ENCODE measurements at regions not wholly inside any gene's neighbourhood (a gene's known extent, or its start where the extent isn't known, plus 50 kb on each side); places are given as distances from the start of the nearest gene placed in this dataset.

DNA sequence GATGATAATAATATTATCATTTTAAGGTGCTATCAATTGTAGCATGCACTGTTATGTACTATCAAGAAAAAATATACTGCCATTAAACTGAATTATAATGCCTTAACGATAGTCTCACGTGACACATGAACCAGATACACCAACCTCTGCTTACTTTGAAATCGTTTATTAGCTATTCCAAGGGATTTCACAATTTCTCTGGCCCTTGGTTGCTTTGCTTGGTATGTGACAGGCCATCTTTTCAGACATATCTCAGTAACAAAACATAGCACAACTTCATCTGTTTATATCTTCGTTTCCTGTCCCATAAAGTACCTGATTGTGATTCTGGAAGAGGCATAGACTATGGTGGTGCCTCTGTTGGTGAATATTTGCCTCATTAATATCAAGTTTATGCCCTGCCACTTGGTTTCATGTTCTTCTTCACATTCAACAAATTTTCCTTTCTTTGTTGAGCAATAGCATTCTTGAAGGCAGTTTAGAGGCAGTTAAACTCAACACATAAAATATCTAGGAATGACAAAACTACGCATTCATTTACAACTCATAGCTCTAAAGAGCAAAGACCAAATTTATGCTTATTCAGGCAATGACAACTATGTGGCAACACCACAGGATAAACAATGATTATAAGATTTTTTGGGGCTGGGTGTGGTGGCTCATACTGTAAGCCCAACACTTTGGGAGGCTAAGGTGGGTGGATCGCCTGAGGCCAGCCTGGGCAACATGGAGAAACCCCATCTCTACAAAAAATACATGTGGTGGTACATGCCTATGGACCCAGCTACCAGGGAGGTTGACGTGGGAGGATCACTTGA is 84.3 kb downstream of the MCFD2 start:
- DNase-seq (ENCODE audit: low read depth), result peak; percentile 81

DNA sequence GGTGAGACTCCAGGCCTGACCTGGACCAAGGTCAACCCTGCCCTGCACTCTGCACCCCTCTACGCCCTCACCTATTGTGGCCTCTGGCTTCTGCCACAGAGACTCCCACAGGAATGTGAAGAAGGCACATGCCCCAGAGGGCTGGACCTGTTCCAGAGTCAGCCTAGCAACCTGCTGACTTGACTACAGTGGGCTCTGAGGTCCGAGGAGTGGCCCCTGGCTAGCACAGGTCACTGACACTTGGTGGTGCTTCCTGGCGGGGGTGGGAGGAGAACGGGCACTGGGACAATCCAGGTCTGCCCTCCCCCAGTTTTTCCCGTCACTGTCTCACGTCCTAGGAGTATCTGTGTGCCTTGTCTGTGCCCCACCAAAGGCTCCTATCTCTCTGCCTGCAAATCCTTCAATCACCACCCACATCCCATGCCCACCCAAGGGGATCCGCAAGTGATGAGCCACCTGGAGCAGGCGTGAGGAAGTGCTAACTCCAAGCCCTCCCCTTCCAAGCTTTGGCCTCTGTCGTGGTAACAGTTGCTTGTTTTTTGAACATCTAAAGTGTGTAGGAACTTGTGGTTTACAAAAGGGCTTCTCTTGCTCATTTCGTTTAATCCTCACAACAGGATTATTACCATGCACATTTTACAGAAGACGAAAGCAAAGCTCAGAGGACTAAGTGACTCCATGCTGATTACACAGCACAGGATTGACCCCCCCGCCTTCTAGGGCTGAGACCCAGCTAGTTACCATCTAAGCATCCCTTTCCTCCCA is 86.2 kb downstream of the MCFD2 start:
- peak; percentile 88 for DNase-seq (ENCODE audit: low read depth)

DNA sequence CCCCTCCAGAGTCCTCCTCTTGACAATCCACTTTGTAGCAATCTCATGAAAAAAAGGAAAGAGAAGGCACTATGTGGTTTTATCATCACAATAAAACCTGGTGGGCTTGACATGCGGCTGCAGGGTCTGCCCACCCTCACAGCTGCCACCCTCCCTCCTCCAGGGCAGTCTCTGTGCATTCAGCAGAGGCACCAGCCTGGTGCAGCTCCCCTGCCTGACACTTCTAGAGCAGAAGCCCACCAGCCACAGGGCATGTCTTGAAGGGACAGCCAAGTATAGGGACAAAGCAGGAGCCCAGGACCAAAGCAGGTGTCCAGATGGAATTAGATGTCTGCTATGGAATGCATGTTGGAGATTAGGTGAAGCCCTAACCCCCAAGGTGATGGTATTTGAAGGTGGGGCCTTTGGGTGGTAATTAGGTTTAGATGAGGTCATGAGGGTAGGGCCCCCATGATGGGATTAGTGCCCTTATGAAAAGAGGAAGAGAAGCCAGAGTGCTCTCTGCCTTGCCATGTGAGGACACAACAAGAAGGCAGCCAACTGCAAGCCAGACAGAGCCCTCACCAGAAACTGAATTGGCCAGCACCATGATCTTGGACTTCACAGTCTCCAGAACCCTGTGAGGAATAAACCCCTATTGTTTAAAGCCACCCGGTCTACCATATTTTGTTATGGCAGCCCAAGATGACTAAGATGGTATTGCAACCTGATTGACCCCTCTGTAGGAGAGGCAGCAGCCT is 86.9 kb downstream of the MCFD2 start:
- no peak for DNase-seq (ENCODE audit: low read depth)

DNA sequence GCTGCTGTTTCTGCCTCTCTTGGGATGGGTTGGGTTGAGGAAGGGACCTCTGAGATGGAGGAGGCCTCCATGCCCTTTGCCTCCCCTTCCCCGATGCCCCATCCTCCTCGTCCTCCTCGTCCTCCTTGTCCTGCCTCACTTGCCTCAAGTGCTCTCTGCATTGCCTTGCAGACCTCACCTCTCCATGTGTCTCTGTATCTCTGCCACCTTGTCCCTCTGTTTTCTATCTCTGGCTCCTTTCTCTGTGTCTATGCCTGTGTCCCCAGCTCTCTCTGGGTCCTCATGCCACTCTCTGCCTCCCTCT is 87.5 kb downstream of the MCFD2 start:
- DNase-seq (ENCODE audit: low read depth), result no peak

DNA sequence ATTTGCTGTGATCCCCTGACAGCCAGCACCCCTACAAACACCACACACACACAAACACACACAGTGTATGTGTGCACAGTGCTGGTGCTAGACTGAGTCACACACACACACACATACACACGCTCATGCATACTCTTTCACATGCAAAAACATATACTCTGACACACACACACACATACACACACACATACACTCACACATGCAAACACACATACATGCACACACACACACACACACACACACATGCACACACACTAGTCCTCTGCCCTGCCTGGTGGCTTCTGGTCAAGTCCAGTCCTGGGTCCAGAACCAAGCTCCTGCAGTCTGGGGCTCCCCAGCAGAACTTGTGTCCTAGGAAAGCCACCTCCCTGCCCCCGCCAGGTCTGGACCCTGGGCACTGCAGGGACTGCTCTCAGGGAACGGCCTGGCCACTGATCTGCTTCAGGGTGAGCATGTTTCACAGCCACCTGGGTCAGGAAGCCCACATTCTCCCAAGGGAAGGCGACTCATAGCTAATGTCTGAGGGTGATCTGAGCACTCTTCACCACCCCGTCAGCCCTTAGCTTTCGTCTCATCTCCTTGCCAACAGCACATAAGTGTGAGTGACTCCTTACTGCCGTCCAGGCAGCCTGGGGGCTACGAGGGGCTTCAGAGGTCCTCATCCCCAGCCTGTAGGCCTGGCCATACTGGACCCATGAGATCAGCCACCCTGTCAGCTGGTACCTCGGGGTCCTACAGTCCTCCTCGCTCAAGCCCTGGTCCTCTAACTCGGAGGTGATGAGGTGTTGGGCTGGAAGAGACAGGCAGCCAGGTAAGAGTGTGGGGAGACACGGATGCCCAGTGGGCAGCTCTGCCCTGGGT is 88.1 kb downstream of the MCFD2 start:
- DNase-seq (ENCODE audit: low read depth), result peak; percentile 89

DNA sequence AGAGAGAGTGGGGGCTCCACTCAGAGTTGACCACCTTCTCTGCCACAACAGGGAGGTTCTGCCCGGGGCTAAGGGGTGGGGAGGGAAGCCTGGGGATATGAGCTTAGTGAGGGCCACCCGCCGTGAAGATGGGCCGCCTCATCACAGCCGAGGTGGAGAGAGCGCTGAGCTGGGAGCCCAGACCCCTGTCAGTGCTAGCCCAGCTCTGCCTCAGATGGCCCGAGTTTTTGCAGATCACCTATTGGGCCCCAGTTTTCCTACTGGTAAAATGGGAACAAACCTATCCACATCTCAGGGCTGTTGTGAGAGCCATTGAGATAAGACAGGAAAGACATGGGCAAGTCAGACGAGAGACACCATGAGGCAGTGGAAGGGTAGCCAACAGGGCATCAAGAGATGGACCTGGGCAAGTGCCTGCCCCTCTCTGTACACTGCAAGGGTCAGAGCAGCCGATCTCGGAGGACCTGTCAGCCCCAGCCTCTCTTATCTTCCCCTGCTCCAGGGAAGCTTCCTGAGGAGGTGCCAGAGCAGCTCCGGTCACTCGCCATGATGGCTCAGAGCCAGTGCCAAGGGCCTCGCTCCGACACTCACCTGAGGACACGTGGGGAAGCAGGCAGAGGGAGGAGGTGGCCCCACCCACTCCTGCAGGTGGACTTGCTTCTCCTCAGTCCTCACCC is 88.9 kb downstream of the MCFD2 start:
- DNase-seq (ENCODE audit: low read depth), result no peak

DNA sequence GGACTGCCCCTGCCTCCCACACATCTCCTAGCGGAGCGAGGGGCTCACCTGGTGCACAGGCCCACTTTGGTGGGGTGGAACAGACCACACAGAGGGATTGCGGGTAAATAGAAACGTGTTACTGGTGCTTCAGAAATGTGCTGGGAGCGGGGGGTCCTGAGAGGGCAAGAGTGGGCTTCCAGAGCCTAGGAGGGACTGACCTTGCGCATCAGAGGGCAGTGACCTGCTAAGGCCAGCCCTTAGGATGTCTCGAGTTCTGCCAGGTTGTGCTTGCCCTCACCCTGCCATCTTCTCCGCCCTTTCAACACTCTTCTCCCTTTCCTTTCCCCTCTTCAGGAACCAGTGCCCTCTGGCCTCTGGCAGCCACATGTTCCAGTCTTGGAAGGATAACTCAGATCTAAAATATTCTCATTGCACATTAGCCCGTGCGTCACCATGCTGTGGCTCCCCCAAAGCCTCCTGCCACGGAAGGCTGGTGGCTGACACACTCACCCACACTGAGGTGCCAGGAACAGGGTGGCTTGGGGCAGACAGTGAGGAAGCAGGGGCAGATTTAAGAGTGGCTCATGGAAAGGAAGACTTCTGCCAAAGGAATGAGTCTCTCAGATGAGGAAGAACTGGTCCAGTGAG is 89.6 kb downstream of the MCFD2 start:
- DNase-seq (ENCODE audit: low read depth), result peak; percentile 94

DNA sequence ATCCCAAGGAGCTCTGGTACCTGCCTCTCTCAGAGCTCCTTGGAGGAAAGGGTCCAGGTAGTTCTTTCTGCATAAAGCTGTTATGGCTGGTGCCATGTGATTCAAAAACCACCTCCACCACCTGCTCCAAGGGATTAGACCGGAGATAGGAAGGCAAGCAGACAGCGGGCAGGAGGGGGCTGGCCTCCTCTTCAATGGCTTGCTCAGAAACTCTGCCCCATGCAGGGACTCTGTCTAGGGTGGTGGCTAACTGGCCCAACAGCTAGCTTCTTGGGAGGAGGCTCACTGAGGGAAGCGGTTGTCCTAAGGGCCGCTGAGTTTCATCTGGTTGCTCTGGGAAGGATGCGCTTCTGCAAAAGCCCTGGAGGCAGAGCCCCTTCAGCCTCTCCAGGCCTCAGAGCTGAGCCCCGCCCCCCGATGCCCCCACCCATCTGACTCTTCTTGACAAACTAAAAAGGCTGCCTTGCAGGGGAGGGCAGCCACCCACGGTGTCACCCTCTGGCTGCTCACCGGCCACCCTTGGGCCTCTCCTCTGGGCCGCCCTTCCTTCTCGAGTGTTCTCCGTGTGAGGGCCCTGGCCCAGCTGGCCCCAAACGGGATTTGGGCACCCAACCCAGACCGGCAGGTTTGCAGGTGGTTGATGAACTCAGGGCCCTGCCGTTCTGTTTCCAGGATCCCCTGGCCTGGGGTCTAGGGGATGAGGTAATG is 90.2 kb downstream of the MCFD2 start:
- no peak for DNase-seq (ENCODE audit: low read depth)

DNA sequence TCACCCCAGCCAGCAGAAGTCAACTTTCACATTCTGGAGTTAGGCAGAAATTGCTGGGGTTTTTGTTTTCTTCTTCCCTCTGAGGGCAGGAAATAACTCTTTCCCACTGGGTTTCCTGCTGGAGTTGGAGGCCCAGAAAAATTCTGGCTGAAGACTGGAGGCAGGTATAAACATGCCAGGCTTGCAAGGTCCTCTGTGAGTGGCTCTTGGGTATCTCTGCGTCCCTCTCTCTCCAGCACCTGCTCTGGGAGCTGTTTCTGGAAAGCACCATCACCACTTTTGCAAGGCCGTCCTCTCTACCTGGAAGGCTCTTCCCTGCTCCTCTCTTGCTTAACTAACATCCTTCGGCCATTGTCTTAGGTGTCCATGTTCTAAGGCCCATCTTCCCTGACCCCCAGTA is 91.0 kb downstream of the MCFD2 start:
- no peak for DNase-seq (ENCODE audit: low read depth)

DNA sequence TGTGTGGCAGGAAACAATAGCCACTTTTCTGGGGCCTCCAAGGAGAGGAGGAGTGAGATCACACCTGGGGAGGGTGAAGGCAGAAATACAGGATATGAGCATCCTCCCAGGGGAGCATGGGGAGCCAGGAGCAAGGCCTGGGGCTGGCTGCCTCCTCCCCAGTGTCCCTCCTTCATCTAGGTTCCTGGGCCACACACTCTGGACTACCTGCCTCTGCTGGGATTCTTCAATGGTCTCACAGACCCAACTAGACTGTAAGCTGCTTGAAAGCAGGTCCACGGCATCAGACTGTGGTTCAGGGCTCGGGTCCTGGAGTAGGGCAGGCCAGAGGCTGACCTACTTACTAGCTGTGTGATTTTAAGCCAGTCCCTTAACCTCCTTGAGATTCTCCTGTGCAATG is 94.0 kb downstream of the MCFD2 start:
- no peak for DNase-seq (ENCODE audit: low read depth)

DNA sequence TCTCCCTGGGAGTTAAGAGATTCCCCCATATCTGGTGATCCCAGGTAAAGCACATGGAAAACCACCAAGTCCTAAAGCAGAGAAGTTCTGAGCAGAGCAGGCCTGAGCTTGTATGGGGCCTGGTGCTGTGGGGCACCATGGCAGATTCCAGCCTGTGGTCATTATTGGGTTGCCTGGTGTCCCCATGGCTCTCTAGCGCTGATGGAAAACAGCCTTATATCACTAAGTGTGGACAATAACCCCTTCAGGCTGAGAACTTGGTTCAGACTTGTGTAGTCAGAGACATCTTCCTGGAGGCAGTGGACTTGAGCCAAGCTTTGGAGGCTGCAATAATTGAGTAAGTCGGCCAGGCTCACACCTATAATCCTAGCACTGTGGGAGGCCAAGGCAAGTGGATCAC is 96.8 kb downstream of the MCFD2 start:
- DNase-seq (ENCODE audit: low read depth), result no peak

DNA sequence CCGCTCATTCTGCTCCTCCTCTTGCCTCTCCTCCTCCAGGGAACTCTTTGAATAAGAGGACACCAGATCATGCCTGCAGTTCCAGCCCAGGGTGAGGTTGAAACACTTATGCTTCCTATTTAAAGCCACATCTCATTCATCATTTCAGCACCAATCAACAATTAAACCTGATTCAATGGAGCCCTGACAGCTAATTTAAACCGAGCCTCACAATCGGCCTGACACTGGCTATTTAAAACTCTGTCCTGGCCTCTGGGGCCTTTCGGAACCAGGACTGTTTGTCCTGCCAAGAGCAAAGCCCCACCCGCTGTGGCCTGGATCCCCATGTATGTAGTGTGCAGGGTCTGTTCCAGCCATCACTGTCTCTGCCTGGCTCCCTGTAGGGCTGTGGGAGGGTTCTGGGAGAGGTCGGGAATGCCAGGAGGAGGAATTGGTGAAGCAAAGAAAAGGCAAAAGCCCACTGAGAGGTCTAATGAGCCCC is 97.4 kb downstream of the MCFD2 start:
- DNase-seq (ENCODE audit: low read depth), result no peak

DNA sequence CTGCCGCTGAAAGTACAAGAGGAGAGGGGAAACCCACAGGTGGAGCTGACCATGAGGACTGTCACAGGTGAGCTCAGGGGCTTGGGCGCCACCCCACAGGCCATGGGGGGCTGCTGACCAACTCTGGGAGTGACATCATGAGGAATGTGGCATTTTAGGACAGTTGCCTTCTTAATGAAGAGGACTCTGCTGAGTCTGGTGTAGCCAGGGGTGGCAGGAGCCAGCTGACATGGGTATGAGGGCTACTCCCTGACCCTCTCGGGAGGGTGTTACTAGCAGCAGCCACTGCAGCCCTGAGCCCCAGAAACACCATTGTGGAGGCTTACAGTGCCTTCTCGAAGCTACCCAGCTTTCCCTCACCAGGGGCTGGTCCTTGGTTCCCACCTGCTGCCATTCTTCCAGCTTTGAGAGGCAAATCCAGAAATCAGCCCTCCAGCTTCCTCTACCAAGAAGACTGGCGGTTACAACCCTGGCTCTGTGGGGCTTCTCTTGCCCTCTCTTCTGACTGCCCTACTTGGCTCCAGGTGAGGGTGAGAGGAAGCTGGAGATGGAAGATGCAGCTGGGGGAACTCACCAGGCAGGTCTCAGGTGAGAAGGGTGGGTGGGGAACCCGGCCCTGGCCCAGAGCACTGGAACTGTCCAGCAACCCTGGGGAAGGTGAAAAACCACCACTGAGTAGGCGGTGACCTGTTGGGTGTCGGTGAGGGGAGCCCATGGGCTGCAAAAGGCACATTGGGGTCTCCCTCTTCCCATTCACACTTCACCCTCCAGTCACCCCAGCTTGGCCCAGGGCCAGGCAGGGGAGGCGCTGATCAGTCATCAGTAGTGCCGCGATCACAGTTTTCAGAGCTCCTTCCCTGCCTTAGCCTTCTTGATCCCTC is 98.5 kb downstream of the MCFD2 start:
- DNase-seq (ENCODE audit: low read depth), result no peak

DNA sequence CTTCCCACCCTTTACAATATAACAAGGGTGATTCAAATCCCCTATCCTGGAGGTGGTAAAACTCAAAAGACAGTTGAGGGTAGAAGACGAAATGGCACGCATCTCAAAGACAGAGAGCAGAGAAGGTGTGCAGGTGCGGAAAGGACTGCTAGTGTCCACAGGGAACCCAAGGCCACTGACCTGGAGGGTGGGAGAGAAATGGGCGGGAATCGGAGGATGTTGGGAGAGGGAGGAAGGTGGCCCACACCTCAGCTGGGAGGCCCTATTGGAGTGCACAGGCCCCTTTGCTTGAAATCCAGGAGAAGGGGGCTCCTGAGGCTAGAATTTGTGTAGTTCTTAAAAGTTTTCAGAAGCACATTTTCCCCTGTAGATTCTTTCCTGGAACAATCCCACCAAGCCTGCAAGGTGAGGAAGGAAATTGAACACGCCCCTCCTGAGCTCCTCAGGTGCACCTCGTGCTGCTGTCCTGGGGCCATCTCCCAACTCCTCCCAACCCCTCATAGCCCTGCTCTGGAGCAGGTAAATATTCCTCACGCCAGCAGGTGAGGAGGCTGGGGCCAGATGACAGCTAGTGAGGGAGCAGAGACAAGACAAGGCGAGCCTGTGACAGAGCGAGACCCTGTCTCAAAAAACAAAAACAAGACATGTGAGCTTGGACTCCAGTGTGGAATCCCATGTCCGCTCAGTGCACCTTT is 99.3 kb downstream of the MCFD2 start:
- no peak for DNase-seq (ENCODE audit: low read depth)

DNA sequence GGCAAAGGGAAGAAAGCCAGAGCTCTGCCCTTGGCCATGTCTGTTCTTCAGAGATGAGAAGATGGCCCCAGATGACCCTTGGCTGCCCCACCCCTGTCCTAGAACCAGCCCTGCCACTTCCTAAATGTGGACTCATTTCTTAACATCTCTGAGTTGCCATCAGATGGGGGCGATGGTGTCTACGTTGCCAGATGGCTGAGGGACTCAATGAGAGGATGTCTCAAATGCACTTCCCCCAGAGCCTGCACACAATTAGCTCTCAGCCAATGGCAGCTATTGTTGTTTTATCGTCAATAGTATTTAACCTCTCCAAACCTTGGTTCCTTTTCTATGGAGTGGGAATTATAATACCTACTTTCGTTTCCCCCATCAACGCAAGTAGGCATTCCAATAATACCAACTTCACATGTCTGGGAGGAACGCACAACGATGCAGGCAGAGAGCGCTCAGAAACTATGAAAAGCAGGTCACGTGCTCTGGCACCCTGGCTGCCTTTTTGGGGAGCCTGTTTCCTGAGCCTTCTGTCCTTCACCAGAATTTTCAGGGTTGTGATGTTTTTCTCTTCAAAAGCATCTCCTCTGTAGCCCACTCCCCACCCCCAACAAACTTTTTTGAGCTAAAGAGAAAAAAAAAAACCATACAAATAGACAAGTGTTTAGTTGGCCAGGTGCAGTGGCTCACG is 100.3 kb downstream of the MCFD2 start:
- DNase-seq (ENCODE audit: low read depth), result no peak

DNA sequence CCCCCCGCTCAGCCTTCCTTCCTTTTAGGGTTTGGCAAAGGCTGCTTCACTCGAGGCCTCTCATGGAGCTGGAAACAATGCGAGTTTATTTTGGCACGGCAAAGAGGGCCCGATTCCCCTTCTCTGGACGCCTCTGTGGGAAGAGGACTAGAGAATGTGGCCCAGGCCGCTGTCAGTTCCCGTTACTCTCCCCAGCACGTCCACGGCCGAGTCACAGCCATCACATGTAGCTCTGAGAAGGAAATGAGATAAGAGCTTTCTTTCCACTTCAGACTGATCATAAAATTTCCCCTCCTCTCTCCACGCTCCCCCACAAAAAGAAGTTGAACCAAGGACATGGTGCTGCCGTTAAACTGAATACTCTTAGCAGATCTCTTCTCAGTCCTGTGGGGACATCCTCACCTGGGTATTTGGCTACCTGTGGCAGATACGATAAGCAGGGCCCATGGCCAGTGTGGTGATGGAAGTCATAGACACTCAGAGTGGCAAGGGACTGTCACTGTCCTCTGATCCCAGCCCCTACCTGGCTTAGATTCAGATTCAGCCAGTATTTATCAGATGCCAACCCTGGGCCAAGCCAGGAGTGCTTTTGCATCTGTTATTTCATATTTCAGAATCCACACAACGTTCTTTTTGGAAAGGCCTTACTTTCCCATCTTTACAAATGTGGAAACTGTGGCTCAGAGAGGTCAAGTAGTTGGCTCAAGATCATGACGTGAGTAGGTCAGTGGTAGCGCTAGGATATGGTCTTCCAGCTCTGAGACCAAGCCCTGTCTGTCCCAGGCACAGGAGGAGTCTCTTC is 101.2 kb downstream of the MCFD2 start:
- peak; percentile 45 for DNase-seq (ENCODE audit: low read depth)

DNA sequence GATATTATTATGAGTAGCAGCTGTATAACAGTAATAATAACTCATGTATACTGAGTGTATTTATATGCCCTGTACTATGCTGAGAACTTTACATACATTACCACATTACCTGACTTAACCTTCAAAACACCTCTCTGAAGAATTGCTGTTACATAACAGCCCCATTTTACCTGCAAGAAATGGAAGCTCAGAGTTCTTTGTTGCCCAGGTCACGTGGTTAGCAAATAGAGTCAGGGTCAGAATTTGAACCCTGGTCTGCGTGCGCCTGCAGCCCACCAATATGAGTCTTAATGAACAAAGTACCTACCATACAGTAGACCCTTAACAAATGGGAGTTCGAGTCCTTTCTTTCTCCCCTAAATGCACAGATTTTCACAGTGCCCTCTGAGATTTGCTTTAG is 101.9 kb downstream of the MCFD2 start:
- DNase-seq (ENCODE audit: low read depth), result no peak
